ENCODE measurements at regions not wholly inside any gene's neighbourhood (a gene's known extent, or its start where the extent isn't known, plus 50 kb on each side); places are given as distances from the start of the nearest gene placed in this dataset.

GRCh38 chr3:176794406-176794805 is 402.9 kb downstream of the TBL1XR1 start:
- DNase-seq (ENCODE audit: low spot score) = no peak

GRCh38 chr3:176789947-176790346 is 407.3 kb downstream of the TBL1XR1 start:
- DNase-seq (ENCODE audit: low spot score) = no peak

GRCh38 chr3:176789281-176789705 is 408.0 kb downstream of the TBL1XR1 start:
- no peak for DNase-seq (ENCODE audit: low spot score)

DNA sequence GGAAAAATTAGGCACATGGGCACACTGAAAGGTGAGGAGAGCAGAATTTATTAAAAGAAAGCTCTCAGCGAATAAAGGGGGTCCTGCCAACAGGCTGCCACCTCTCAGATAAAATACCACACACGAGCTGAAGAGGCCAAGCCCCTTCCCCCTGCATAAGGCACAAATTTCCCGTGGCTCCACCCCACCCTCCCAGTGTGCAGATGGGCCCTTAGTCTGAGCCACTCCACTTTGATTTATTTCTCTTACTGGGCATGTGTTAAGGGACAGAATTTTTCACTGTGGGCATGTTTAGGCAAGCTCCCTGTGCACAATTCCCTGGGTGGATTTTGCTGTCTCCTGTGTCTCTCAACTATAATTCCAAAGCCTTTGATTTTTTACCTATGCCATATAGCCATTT is 409.8 kb downstream of the TBL1XR1 start:
- DNase-seq (ENCODE audit: low spot score) = no peak

DNA sequence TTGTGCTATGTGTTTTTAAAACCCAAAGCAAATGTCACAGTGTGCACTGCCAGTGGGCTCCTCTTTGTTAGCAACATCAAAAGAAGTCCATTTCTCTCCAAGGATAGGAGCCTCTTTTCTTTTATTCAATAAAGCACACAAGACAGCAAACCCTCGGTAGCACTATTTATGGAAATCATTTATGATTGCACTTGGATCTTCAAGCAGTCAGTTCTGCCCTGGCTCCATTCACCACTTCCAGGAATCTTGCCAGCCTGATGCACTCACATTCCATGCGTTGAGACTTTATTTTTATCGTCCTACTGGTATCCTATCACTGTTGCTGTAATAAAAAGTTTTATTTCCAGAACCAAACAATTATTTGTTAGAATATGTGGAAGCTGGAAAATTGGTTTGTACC is 412.1 kb downstream of the TBL1XR1 start:
- DNase-seq (ENCODE audit: low spot score) = no peak

GRCh38 chr3:176780766-176781165 is 416.5 kb downstream of the TBL1XR1 start:
- no peak for DNase-seq (ENCODE audit: low spot score)

DNA sequence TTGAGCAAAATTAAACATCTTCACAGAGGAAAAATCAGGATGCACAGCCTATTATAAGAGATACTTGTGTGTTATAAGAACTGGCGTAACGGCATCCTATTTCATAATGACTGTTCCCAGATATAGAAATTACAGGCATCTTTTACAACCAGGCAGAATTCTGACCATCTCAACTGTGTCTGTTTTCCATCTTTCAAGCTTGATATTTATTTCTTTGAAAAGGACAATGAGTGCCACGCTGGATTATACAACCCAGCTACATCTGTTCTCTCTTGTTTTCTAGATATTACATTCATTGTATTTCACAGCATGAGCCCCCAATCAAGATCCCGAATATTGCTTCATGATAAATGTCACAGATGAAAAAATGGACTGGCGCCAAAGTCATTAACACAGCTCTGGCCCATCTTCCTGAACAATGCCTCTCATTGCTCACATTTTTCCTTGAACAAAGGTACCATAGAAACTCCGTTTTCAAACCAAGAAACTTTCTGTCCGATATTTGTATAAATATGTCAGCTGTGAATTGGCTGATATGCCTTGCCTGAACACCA is 420.6 kb downstream of the TBL1XR1 start:
- no peak for DNase-seq (ENCODE audit: low spot score)

DNA sequence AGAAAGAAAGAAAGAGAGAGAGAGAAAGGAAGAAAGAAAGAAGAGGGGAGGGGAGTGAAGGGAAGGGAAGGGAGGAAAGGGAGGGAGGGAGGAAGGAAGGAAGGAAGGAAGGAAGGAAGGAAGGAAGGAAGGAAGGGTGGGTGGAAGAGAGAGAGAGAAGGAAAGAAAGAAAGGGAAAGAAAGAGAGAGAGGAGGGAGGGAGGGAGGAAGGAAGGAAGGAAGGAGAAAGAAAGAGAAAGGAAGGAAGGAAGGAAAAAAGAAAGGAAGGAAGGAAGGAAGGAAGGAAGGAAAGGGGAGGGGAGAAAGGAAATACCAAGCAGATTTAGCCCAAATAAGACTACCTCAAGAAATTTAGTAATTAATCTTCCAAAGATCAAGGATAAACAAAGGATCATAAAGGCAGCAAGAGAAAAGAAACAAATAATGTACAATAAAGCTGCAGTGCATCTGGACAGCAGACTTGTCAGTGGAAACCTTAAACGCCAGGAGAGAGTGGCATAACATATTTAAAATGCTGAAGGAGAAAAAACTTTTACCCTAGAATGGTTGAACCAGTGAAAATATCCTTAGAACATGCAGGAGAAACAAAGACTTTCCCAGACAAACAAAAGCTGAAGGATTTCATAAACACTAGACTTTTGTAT is 427.6 kb downstream of the TBL1XR1 start:
- no peak for DNase-seq (ENCODE audit: low spot score)

DNA sequence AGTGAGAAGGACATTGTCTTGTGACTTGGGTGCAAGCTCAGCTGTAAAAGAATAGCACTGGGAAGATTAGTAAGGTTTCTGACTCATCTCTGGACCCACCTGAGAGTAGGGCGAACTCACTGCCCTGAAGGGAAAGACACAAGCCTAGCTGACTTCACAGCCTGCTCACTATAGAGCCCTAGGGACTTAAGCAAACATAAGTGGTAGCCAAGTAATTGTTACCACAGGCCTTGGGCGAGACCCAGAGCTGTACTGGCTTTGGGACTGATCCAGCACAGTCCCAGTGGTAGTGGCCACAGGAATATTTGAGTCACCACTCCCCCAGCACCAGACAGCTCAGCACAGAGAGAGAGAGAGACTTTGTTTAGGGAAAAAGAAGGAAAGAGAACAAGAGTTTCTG is 429.9 kb downstream of the TBL1XR1 start:
- no peak for DNase-seq (ENCODE audit: low spot score)

GRCh38 chr3:176766862-176767261 is 430.4 kb downstream of the TBL1XR1 start:
- no peak for DNase-seq (ENCODE audit: low spot score)

- DNase-seq (ENCODE audit: low spot score) = no peak
Measured at GRCh38 chr3:176765382-176765900, 431.8 kb downstream of the TBL1XR1 start.

DNA sequence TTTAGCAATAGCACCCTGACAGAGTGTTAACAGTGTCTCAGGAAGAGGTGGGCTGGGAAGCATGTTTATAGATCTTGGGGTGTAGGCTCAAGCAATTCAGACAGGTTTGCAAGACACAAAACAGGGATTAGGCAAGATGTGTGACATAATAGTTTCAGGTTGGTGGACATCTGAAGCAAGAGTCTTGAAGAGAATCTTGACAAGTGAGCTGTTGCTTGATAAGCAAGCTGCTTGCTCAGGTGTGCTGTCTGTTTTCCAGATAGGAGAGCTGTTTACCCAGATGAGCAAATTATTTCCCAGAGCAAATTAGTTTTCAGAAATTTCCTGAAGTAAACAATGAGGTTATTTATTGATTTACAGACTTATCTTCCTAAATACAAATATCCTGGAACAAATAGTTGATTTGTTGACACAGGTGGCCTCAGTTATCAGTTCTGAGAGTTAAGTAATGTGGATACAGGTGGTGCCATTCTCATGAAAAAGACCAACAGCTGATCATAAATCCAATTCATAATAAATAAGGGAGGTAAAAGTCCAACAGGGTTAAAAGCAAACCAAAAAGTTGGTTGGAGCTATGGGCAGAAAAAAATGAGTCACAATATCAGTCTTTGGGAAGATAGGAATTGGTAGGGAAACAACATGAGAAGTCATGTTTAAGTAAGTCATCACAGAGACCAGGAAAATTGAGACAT is 437.3 kb downstream of the TBL1XR1 start:
- no peak for DNase-seq (ENCODE audit: low spot score)

DNA sequence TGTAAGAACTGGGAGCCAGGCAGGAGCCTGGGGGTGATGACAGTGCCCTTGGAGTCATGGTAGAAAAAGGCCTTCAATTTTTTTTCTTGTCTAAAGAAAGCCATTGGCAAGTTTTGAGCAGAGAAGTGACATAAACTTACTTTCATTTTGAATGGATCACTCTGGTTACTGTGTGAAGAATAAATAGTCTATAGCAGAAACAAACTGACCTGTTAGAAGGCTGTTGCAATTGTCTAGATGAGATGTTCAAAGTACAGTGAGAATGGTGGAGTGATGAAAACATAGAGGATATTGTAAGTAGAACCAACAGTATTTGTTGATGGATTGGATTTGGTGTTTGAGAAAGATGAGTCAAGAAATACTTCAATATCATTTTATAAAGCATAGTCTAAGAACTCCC is 439.9 kb downstream of the TBL1XR1 start:
- DNase-seq (ENCODE audit: low spot score) = no peak

DNA sequence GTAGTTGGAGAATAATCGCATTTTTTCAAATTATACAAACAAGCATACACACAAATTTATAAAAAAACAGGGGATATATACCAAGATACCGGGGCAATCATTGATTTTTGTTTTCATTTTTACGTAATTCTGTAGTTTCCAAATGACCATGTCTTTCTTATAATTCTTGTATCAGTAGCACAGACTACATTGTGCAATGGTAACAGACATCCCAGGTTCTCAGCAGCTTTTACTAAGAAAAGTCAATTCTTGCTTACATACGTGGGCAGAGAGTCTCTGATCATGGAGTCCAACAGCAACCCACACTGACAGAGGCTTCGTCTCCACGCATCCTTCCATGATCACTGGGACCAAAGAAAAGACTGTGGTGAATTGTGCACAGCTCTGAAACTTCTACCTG is 441.3 kb downstream of the TBL1XR1 start:
- no peak for DNase-seq (ENCODE audit: low spot score)

- no peak for DNase-seq (ENCODE audit: low spot score)
Measured at GRCh38 chr3:176755552-176755951, 441.7 kb downstream of the TBL1XR1 start.

DNA sequence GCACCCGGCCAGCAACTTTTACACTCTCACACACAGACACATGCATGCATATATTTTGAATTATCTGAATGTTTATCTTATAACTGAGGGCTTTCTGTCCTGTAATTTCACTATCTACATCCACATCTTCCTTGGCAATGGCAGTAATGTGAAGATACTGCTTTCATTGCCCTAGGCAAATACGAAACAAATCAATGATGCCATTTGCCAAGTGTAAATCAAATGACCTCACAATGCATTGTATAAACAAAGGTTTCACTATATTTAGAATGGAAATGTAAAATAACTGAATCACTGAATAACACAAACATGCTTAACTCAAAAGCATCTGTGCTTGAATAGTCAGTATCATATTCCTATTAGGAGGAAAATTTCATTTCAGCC is 455.6 kb downstream of the TBL1XR1 start:
- DNase-seq (ENCODE audit: low spot score) = no peak

DNA sequence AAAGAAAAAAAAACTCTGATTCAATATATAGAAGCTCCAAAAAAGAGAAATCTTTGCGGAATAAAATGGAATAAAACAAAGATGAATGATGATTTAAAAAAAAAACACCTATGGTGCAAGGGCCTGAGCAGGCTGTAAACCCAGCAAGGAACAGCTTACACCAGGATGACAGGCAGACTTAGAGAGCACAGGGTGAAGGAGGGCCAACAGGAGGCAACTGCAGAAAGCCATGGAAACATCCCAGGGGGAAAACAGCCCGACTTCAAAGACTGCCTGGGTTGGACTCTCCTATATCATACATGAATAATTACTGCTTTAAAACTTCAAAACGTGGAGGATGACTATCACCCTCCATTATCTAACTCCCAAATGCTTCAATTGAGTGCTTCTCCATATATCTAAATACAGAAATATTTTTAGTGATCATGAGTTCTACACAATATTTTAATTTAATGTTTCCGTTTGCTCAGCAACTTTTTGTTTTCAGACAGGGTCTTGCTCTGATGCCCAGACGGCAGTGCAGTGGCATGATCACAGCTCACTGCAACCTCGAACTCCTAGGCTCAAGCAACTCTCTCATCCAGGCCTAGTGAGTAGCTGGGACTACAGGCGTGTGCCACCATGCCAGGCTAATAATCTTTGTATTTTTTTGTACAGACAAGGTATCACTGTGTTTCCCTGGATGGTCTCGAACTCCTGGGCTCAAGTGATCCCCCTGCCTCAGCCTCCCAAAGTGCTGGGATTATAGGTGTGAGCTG is 456.2 kb downstream of the TBL1XR1 start:
- DNase-seq (ENCODE audit: low spot score) = no peak

DNA sequence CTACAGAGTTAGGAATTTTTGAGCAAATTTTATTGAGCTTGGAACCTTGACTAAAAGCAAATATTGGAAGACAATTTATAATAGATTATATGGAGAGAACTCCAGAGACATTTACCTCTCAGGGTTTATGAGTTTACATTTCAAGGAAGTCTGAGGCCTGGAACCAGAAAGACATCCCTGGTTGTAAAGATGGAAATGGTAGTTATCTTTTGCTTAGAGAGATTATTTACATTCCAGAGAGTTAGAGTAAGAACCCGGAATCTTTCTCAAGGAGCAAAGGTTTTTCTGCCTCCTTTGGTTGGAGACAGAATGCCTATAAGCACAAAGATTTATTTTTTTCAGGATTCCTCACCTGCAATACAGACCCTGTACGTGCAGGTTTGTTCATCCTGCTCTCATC is 458.1 kb downstream of the TBL1XR1 start:
- no peak for DNase-seq (ENCODE audit: low spot score)

- no peak for DNase-seq (ENCODE audit: low spot score)
Measured at GRCh38 chr3:176737480-176738110, 459.7 kb downstream of the TBL1XR1 start.

DNA sequence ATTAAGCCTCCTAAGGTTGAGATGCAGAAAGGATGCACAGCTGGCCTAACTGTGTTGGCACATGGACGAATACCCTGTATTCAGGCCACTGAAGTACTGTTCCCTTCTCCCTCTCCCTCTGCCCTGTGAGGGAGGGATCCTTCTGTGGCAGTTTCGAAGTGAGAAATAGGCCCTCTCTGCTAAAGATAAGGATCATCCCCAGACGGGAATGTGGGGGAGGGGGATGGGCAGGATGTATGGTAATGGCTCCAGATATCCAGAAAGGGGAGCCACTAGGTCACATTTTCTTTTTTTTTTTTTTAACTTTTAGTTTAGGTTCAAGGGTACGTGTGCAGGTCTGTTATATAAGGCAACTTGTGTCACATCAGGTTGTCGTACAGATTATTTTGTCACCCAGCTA is 463.1 kb downstream of the TBL1XR1 start:
- no peak for DNase-seq (ENCODE audit: low spot score)

- DNase-seq (ENCODE audit: low spot score) = no peak
Measured at GRCh38 chr3:176724394-176724759, 472.9 kb downstream of the TBL1XR1 start.

DNA sequence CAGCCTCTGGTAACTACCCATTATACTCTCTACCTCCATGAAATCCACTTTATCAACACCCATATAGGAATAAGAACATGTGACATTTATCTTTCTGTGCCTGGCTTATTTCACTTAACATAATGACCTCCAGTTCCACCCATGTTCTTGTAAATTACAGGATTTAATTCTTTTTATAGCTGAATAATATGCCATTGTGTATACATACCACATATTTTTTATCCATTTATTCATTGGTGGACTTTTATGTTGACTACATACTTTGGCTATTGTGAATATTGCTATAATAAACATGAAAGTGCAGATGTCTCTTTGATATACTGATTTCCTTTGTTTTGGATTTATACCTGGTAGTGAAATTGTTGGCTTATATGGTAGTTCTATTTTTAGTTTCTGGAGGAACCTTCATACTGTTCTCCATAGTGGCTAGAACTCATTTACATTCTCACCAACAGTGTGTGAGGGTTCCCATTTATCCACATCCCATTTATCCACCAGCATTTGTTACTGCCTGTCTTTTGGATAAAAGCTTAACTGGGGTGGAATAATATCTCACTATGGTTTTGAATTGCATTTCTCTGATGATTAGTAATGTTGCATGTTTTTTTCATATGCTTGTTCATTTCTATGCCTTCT is 473.4 kb downstream of the TBL1XR1 start:
- DNase-seq (ENCODE audit: low spot score) = no peak
